GM12874 (cell line): ENCODE measurements at regions not wholly inside any gene's neighbourhood (a gene's known extent, or its start where the extent isn't known, plus 50 kb on each side); places are given as distances from the start of the nearest gene placed in this dataset.

ENCODE experiments used
- CTCF ChIP-seq: IDR thresholded peaks from 2 replicates; pipeline ENCODE4 v1.5.1; 2011; ENCODE audit warnings: low read depth, mild to moderate bottlenecking, control low read depth, low read length, moderate library complexity; ENCODE audit not compliant: insufficient read depth

GRCh38 chr5:110996742-110997141 lies 74.8 kb upstream of the TSLP start:
- no peak for TF ChIP-seq CTCF

GRCh38 chr5:111002036-111002435 lies 69.5 kb upstream of the TSLP start:
- no peak for TF ChIP-seq CTCF

- TF ChIP-seq CTCF = no peak
These were observed 67.9 kb upstream of the TSLP start for GRCh38 chr5:111003623-111004022.

GRCh38 chr5:111004291-111004690 lies 67.2 kb upstream of the TSLP start:
- no peak for TF ChIP-seq CTCF

GRCh38 chr5:111010783-111011182 lies 60.7 kb upstream of the TSLP start:
- TF ChIP-seq CTCF = no peak

- no peak for TF ChIP-seq CTCF
These were observed 58.5 kb upstream of the TSLP start for GRCh38 chr5:111013011-111013410.

- no peak for TF ChIP-seq CTCF
These were observed 54.7 kb upstream of the TSLP start for GRCh38 chr5:111016801-111017200.

GRCh38 chr5:111017731-111018130 lies 53.8 kb upstream of the TSLP start:
- TF ChIP-seq CTCF = no peak
